ENCODE measurements at regions not wholly inside any gene's neighbourhood (a gene's known extent, or its start where the extent isn't known, plus 50 kb on each side); places are given as distances from the start of the nearest gene placed in this dataset.

GRCh38 chr14:54316652-54317051 lies 80.2 kb upstream of the CDKN3 start:
- no peak for DNase-seq

DNA sequence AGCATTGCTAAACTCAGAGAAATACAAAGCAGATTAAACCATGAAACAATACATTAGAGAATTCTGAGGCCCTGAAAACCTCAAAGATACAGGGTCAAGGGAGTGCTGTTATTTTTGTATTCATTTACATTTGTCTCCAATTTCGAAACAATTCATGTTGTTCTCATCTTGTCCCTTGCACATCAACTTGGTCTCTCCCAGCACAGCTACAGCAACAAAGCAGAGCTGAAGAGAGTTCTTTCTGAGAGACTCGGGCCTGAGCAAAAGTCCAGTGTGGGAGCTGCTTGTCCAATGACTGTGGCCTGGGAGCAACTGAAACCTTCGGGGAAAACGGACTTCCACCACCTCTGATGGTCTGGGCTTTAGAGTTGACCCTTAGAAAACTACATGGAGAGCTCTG lies 79.4 kb upstream of the CDKN3 start:
- no peak for DNase-seq

DNA sequence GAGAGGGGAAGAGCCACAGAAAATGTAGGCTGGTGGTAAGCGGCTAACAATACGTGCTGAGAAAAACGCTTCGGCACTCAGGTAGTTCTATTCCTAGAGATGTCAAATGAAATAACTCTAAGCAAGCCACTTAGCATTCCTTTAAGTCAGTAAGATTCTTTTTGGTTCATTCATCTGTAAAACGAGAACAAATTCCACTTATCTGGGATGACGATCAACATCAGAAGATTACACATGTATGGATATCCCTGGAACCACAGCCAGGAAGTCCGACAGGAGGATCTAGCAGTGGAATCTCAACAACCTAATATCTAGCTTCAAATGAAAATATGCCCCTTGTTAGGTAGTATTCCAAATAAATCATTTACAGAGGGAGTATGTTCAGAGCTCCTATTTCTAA lies 74.6 kb upstream of the CDKN3 start:
- DNase-seq: no peak

DNA sequence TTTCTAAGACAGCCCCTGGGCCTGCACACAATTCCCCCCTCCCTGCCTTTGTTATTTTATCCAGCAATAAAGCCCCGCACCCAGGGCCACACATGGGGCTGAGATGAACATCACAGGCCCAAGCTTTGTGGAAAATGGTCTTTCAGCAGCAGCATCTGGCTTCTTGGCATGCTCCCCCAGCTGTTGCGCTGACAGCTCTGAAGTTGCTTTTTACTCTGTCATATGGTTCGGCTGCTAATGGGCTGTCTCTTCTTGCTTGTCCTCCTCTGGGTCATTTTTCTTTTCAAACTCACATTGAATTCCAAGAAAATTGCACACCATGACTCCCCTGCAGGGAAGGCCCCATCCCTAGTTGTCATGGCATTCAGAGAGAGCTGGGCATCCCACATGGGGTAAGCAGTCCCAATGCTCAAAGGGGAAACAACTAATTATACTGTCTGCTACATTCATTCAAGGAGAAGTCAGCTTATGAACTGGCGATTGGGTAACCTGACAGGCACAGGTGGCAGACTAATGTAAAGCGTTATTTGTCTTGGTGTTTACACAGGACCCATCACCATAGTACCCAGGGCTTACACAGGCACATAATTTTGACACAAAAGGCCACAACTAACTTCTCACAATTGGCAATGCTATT lies 74.0 kb upstream of the CDKN3 start:
- no peak for DNase-seq

DNA sequence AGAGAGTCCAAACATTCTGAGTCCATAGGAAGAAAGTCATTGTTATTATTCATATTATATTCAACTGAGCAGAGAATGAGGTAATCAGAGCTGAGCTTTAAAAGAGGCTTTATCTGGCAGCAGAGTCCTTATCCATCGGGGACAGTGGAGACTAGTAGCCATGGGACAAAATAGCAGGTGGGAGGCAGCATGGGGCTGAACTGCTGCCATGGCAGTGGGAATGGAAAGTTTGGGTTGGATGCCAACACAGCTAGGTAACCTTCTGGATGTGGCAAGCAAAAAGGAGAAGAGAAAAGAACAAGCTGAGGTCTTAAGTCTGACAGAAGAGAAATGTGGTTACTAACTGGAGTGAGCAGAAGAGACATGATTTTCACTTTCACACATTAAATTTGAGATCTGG lies 71.0 kb upstream of the CDKN3 start:
- DNase-seq: no peak

GRCh38 chr14:54329082-54329695 lies 67.6 kb upstream of the CDKN3 start:
- DNase-seq: peak in 1 of 5 experiments; percentile 48

GRCh38 chr14:54330876-54331275 lies 65.9 kb upstream of the CDKN3 start:
- DNase-seq: no peak

DNA sequence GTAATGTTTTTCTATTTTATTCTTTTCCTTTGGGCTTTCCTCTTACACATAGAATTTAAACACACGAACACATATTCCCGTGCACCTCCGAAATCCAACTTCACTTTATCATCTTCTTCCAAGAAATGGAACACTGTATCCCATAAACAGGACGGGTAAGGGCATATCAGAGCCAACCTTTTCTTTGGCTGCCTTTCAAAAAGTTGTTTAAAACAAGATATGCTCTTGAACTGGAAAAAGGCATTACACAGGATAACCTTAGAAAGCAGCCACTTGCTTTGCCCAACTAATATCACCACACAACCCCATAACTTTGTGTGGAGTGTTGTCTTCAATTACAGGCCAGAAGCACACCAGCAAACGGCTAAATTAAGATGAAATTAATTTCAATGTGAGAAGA lies 65.3 kb upstream of the CDKN3 start:
- no peak for DNase-seq

GRCh38 chr14:54332490-54332889 lies 64.3 kb upstream of the CDKN3 start:
- DNase-seq: no peak

DNA sequence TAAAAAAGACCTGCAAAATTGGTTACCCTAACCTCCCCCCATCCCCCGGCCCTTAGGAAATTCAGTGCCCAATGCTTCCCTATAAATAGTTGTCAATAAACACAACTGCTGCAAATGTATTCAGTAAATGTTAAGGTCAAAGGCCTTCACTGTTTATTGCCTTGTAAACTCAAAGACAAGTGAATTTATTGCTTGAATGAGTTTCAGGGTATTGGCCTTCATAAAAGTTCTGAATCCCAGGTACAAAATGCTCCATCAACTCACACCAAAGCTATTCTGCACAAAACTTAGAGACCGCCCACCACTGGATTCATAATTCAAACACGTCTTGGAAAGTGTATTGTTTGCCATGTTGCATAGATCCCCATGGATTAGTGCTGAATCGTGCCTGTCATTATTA lies 63.3 kb upstream of the CDKN3 start:
- no peak for DNase-seq

DNA sequence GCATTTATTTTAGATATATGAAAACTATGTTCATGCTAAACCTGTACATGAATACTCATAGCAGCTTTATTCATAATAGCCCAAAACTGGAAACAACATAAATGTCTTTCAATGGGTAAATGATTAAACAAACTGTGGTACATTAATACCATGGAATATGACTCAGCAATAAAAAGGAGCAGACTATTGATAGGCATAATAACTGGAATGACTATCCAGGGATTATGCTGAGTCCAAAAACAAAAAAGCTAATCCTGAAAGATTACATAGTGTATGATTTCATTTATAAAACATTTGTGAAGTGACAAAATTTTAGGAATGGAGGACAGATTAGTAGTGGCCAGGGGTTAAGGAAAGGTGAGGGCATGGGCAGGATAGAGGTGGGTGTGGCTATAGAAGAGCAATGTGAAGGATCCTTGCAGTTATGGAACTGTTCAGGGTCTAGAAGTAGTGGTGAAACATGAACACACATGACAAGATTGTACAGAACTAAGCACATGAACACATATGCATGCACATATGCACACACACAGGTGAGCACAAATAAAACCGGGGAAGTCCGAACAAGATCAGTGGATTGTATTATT lies 61.1 kb upstream of the CDKN3 start:
- no peak for DNase-seq

DNA sequence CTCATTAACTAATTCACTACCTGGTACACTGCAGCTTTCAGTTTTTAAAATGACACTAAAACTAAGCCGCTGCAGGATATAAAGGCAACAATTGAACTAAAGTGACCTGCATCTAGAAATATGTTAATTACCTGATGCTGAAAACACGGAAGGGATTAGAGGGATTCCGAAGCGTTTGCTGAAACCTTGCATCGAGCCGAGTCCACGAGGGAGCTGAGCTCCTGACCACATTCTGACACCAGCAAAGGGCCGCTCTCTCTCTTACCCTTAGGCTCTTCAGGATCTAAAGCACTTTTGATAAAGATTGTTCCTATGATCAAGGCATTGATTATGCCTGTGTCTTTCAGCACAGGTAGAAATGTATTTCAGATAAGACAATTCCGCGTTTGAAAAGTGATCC lies 59.5 kb upstream of the CDKN3 start:
- DNase-seq: no peak

GRCh38 chr14:54338696-54339317 lies 58.0 kb upstream of the CDKN3 start:
- DNase-seq: no peak

- no peak for DNase-seq
These were observed 57.0 kb upstream of the CDKN3 start for GRCh38 chr14:54339771-54340170.

GRCh38 chr14:54342806-54343205 lies 54.0 kb upstream of the CDKN3 start:
- DNase-seq: no peak

DNA sequence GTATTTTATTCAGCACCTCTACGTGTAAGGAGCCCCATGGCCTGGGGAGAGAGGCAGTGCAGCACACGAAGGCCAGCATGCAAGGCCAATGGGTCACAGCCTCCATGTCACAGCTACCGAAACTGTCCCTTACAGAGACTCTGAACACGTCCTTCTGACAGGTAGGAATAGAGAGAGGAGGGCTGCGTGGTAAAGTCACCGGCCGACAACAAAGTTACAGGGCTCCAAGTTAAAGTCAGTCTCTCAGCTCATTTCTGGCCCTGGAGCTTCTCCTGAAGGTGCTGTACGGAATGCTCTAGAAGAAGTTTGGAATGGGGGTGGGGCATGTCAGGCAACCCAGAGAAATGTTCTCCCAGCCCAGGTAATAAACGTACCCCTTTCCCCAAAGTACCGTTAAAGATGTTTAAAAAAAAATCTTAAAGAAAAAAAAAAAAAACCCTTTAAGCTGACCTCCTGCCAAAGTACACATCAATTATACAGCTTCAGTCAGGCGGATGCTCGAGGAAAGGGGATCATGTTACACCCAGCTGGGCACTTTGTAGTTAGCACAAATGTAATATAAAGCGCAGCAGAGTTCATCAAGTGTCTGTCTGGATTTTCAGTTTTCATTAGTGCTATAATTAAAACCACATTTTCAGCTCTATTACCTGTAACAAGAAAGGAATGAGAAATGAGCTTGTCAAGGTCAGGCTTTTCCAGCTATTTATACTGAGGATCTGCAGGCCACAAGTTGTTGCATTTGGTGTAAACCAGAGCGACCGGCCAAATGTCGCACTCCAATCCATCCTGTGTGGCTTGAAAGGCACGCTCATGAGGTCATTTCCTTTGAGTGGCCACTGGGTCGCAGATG lies 53.3 kb upstream of the CDKN3 start:
- no peak for DNase-seq

- DNase-seq: no peak
These were observed 52.4 kb upstream of the CDKN3 start for GRCh38 chr14:54344445-54344844.

DNA sequence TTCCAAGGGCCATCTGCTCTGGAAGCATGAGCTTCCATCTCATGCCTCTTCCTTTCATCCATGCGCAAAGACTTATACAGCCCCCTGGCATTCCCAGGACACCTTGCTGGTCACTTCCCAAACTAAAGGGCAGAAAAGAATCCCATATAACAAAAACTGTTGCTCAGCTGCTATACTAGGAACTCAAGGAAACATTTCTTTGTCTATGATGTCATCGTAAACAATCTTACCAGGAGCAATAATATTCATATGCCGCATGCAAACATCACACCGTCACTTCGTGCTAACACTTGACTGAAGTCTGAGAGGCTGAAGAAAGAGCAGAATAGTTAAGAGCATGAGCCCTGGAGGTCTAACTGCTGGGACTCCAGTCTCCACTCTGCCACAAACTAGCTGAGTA lies 50.5 kb upstream of the CDKN3 start:
- no peak for DNase-seq
